ENCODE measurements at regions not wholly inside any gene's neighbourhood (a gene's known extent, or its start where the extent isn't known, plus 50 kb on each side); places are given as distances from the start of the nearest gene placed in this dataset.

GRCh38 chr3:84772841-84773240 lies 185.9 kb upstream of the CADM2 start:
- Histone ChIP-seq H3K9me3 (peaks cover 0 to 41% (median 13%) of the 10 kb centered on the region in 12 donors), H3K27me3 (no peaks in the 10 kb centered on the region), H3K4me3 (no peak overlapping the region), H3K36me3 (no peaks in the 10 kb centered on the region), H3K27ac (no peak overlapping the region), H3K4me1 (no peaks in the 10 kb centered on the region)
- WGBS, 4 donors = 40 to 62% (median 49%) methylated on average over 1 of the region's 1 CpG
- ATAC-seq (no peak), DNase-seq (no peak)
- intact Hi-C loops (cut with DNase I) = loop anchor here in 2 of 10 donors (5.0 kb wide), 1 partner anchor 226 kb away; no protein-coding TSS in a partner anchor
- TF ChIP-seq POLR2A (IDR thresholded peaks at IDR 0.05) (no peak), CTCF (IDR thresholded peaks at IDR 0.05) (peak in 3 of 12 donors; percentile 4 to 22 (median 10))

GRCh38 chr3:84783281-84783680 lies 175.5 kb upstream of the CADM2 start:
- Histone ChIP-seq H3K36me3 (no peaks in the 10 kb centered on the region), H3K4me1 (no peaks in the 10 kb centered on the region), H3K4me3 (no peak overlapping the region), H3K9me3 (peaks cover 0 to 17% (median 0%) of the 10 kb centered on the region in 12 donors), H3K27me3 (no peaks in the 10 kb centered on the region), H3K27ac (no peak overlapping the region)
- intact Hi-C loops (cut with DNase I) = no loop called here
- DNase-seq (no peak), ATAC-seq (no peak)
- TF ChIP-seq POLR2A (IDR thresholded peaks at IDR 0.05) = no peak
- no peak for TF ChIP-seq CTCF (IDR thresholded peaks at IDR 0.05)
- 69 to 85% (median 75%) methylated on average over 1 of the region's 1 CpG for WGBS, 4 donors

- intact Hi-C loops (cut with DNase I) = no loop called here
- Histone ChIP-seq H3K36me3 (no peaks in the 10 kb centered on the region), H3K9me3 (peaks cover 0 to 6% (median 0%) of the 10 kb centered on the region in 12 donors), H3K4me1 (no peaks in the 10 kb centered on the region), H3K27me3 (no peaks in the 10 kb centered on the region), H3K27ac (no peak overlapping the region), H3K4me3 (no peak overlapping the region)
- no peak for DNase-seq
- ATAC-seq = no peak
- 60 to 68% (median 66%) methylated on average over 1 of the region's 1 CpG for WGBS, 4 donors
- no peak for TF ChIP-seq POLR2A (IDR thresholded peaks at IDR 0.05)
- TF ChIP-seq CTCF (IDR thresholded peaks at IDR 0.05) = no peak
Measured at GRCh38 chr3:84789961-84790360, 168.8 kb upstream of the CADM2 start.

GRCh38 chr3:84806958-84807357 lies 151.8 kb upstream of the CADM2 start:
- no peaks in the 10 kb centered on the region for H3K36me3 ChIP-seq
- H3K27me3 ChIP-seq = no peaks in the 10 kb centered on the region
- 45 to 54% (median 48%) methylated on average over 3 of the region's 3 CpGs for WGBS, 4 donors
- no peak overlapping the region for H3K27ac ChIP-seq
- H3K4me3 ChIP-seq = no peak overlapping the region
- H3K4me1 ChIP-seq = no peaks in the 10 kb centered on the region
- no peak for TF ChIP-seq CTCF (IDR thresholded peaks at IDR 0.05)
- no peak for TF ChIP-seq POLR2A (IDR thresholded peaks at IDR 0.05)
- no peak for ATAC-seq
- DNase-seq = no peak
- intact Hi-C loops (cut with DNase I) = no loop called here
- H3K9me3 ChIP-seq = peaks cover 0 to 4% (median 0%) of the 10 kb centered on the region in 12 donors
